ENCODE measurements at regions not wholly inside any gene's neighbourhood (a gene's known extent, or its start where the extent isn't known, plus 50 kb on each side); places are given as distances from the start of the nearest gene placed in this dataset.

GRCh38 chr12:130245251-130245650 lies 83.0 kb downstream of the FZD10 start:
- intact Hi-C loops (cut with DNase I): no loop called here
- ATAC-seq (no peak), DNase-seq (no peak)
- peaks cover 0 to 1% (median 0%) of the 10 kb centered on the region in 3 donors for H3K27me3 ChIP-seq (ENCODE audit: insufficient read depth in 3 of 3, low read length in 2 of 3)
- WGBS, 3 donors: 61 to 67% (median 61%) methylated on average over 6 of the region's 6 CpGs
- TF ChIP-seq, protein P1, sequence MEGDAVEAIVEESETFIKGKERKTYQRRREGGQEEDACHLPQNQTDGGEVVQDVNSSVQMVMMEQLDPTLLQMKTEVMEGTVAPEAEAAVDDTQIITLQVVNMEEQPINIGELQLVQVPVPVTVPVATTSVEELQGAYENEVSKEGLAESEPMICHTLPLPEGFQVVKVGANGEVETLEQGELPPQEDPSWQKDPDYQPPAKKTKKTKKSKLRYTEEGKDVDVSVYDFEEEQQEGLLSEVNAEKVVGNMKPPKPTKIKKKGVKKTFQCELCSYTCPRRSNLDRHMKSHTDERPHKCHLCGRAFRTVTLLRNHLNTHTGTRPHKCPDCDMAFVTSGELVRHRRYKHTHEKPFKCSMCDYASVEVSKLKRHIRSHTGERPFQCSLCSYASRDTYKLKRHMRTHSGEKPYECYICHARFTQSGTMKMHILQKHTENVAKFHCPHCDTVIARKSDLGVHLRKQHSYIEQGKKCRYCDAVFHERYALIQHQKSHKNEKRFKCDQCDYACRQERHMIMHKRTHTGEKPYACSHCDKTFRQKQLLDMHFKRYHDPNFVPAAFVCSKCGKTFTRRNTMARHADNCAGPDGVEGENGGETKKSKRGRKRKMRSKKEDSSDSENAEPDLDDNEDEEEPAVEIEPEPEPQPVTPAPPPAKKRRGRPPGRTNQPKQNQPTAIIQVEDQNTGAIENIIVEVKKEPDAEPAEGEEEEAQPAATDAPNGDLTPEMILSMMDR (IDR thresholded peaks at IDR 0.05): no peak
- no peaks in the 10 kb centered on the region for H3K9me3 ChIP-seq
- H3K27ac ChIP-seq: no peak overlapping the region
- no peaks in the 10 kb centered on the region for H3K36me3 ChIP-seq (ENCODE audit: insufficient read depth in 1 of 2, low read depth in 1 of 2)
- no peaks in the 10 kb centered on the region for H3K4me1 ChIP-seq
- H3K4me3 ChIP-seq: no peak overlapping the region

DNA sequence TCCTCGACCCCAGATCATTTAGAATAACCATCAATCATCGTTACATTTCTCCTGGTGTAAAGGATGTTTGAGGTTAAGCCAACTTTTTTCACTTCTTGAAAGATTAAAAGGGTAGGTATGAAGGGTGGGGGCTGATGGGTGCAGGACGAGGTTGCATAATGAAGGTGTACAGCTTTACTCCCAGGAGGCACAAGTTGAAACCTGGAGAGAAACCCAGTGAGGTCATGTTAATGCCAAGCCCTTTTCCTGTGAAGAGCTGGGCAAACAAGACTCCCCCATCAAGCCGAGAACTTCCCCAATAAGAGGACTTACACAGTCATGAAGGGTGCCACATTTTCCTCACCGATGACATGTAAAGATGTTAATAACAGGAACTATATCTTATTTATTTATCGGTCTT lies 84.3 kb downstream of the FZD10 start:
- no peak for DNase-seq
- no peaks in the 10 kb centered on the region for H3K9me3 ChIP-seq
- peaks cover 0 to 1% (median 0%) of the 10 kb centered on the region in 3 donors for H3K27me3 ChIP-seq (ENCODE audit: insufficient read depth in 3 of 3, low read length in 2 of 3)
- no peak overlapping the region for H3K27ac ChIP-seq
- no peaks in the 10 kb centered on the region for H3K36me3 ChIP-seq (ENCODE audit: insufficient read depth in 1 of 2, low read depth in 1 of 2)
- intact Hi-C loops (cut with DNase I): no loop called here
- no peak for ATAC-seq
- 73 to 78% (median 77%) methylated on average over 6 of the region's 6 CpGs for WGBS, 3 donors
- H3K4me1 ChIP-seq: no peaks in the 10 kb centered on the region
- no peak overlapping the region for H3K4me3 ChIP-seq
- TF ChIP-seq, protein P1 (IDR thresholded peaks at IDR 0.05): no peak

GRCh38 chr12:130247634-130248237 lies 85.5 kb downstream of the FZD10 start:
- Histone ChIP-seq H3K27ac (no peak overlapping the region), H3K36me3 (ENCODE audit: insufficient read depth in 1 of 2, low read depth in 1 of 2) (no peaks in the 10 kb centered on the region), H3K4me3 (no peak overlapping the region), H3K9me3 (no peaks in the 10 kb centered on the region), H3K4me1 (no peaks in the 10 kb centered on the region), H3K27me3 (ENCODE audit: insufficient read depth in 3 of 3, low read length in 2 of 3) (peaks cover 0 to 1% (median 0%) of the 10 kb centered on the region in 3 donors)
- TF ChIP-seq, protein P1 (IDR thresholded peaks at IDR 0.05): no peak
- intact Hi-C loops (cut with DNase I): no loop called here
- 74 to 83% (median 81%) methylated on average over 4 of the region's 4 CpGs for WGBS, 3 donors
- no peak for ATAC-seq
- no peak for DNase-seq

DNA sequence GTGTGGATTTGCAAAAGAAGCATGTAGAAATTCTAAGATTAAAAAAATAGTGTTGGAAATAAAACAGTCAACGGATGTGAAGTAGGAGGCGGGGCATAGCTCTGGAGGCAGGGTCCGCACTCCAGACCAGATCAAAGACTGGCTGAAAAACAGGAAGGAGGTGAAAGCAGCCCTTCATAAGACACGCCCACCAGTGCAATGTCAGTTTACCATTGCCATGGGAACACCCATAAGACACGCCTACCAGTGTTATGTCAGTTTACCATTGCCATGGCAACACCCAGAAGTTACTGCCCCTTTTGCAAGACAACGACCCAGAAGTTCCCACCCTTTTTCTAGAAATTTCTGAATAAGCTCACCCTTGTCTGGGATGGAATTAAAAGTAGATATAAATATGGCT lies 87.1 kb downstream of the FZD10 start:
- WGBS, 3 donors: 74 to 79% (median 78%) methylated on average over 6 of the region's 6 CpGs
- peaks cover 0 to 3% (median 0%) of the 10 kb centered on the region in 3 donors for H3K27me3 ChIP-seq (ENCODE audit: insufficient read depth in 3 of 3, low read length in 2 of 3)
- H3K27ac ChIP-seq: no peak overlapping the region
- ATAC-seq (no peak), DNase-seq (no peak)
- no peaks in the 10 kb centered on the region for H3K36me3 ChIP-seq (ENCODE audit: insufficient read depth in 1 of 2, low read depth in 1 of 2)
- no peak overlapping the region for H3K4me3 ChIP-seq
- TF ChIP-seq, protein P1 (IDR thresholded peaks at IDR 0.05): no peak
- H3K9me3 ChIP-seq: no peaks in the 10 kb centered on the region
- no peaks in the 10 kb centered on the region for H3K4me1 ChIP-seq
- intact Hi-C loops (cut with DNase I): no loop called here

DNA sequence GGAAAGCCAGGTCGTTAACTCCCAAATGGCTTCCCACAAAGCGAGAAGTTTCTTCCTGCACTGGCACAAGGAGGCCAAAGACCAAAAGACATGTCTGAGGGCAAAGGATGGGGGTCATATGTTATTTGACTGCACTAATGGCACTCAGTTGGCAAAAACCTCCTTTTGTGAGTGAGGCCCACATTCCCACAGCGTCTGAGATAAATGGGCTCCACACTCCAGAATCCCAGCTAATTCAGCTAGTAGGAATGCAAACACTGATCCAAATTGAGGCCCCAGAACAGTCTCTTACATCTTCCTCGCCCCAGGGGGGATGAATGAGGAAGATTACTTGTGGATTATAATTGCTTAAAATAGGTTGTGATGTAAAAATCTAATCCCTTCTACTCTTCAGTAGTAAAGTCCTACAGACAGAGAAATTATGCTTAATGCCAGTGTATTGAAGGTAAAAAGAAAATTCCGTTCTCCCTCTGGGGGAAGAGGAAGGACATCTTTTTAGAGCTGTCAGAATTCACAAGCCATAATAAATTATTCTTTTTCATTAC lies 86.4 kb upstream of the PIWIL1 start:
- Histone ChIP-seq H3K27me3 (ENCODE audit: insufficient read depth in 3 of 3, low read length in 2 of 3) (peaks cover 0 to 2% (median 0%) of the 10 kb centered on the region in 3 donors), H3K36me3 (ENCODE audit: insufficient read depth in 1 of 2, low read depth in 1 of 2) (no peaks in the 10 kb centered on the region), H3K9me3 (no peaks in the 10 kb centered on the region), H3K27ac (no peak overlapping the region), H3K4me3 (no peak overlapping the region), H3K4me1 (no peaks in the 10 kb centered on the region)
- 53 to 66% (median 55%) methylated on average over 5 of the region's 5 CpGs for WGBS, 3 donors
- intact Hi-C loops (cut with DNase I): no loop called here
- no peak for ATAC-seq
- DNase-seq: no peak
- TF ChIP-seq, protein P1 (IDR thresholded peaks at IDR 0.05): no peak

Data from psoas muscle (tissue), 7 donors.